ENCODE measurements at regions not wholly inside any gene's neighbourhood (a gene's known extent, or its start where the extent isn't known, plus 50 kb on each side); places are given as distances from the start of the nearest gene placed in this dataset.

GRCh38 chr12:130097798-130098255 lies 64.4 kb upstream of the FZD10 start:
- TF ChIP-seq POLR2A (IDR thresholded peaks at IDR 0.05) (no peak), CTCF (IDR thresholded peaks at IDR 0.05) (no peak)
